DMS 273 (cell line): ENCODE measurements at regions not wholly inside any gene's neighbourhood (a gene's known extent, or its start where the extent isn't known, plus 50 kb on each side); places are given as distances from the start of the nearest gene placed in this dataset.

Experiments used
- DNase-seq: peaks from one replicate; lab custom pipeline; 2025; ENCODE audit not compliant: unreplicated experiment; lab: John Stamatoyannopoulos, UW

DNA sequence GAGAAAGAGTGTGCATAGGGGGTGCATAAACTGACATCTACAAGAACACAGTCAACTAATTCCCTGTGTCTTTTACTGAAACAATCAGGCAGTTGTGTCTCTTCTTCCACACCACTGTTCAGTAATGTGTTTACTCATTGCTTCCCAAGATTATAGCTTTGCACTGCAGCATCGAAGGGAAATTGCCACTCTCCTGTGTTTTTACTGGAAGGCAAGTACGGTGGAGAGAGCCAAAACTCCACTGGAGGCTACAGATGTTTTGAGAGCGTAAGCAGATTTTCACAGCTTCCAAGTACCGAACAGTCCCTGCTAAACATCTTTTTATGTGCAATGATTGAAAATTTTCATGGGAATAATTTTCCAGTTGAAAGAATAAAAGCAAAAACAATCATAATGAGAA is 510.5 kb upstream of the AKR1E2 start:
- no peak for DNase-seq

DNA sequence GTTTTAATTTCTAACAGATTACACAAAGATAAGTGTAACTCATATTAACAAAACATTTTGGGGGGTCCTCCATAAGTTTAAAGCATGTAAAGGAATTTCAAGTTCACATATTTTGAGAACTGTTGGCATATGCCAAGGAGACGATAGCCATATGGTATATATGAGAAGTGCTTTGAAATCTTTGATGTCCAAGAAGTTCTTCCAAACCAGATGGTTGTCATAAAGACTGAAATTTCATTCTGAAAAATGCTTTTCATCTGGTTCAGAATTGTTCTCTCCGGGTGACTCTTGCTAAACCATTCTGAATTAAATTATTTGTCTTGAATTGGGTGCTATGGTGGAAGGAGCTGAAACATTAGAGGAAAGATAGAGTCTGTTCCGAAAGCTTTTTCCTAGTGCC is 513.0 kb upstream of the AKR1E2 start:
- DNase-seq = no peak

DNA sequence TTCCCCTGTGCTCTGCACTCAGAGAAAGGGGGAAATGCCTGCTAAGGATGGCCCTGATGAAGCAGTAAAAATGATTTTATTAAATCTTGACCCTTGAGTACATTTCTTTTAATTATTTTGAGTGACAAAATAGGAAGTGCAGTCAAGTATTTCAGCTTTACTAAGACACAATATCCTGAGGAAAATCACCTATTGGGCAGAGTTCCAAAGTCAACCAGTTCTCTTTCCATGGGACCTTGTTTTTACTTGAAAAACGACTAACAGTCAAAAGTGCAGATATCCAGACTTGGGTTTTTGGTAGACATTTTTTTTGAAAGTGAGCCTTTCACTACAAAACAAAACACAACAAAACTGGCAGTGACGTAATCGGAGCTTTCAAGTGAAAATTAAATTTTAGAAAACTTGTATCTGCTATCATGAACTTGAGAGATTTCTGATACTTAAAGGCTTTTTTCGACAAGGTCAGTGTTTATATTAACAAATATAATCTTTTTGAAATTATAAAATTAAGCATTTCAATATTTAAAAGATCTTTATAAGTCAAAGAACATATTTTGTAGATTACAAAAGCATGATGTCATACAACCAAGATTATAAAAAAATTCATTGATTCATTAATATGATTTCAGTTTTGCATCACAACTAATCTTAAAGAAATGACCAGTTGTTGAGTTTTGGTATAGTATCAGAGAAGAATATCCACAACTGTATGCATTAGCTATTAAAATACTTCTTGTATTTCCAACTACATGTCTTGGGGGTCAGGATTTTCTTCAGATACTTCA is 513.8 kb upstream of the AKR1E2 start:
- DNase-seq = no peak

DNA sequence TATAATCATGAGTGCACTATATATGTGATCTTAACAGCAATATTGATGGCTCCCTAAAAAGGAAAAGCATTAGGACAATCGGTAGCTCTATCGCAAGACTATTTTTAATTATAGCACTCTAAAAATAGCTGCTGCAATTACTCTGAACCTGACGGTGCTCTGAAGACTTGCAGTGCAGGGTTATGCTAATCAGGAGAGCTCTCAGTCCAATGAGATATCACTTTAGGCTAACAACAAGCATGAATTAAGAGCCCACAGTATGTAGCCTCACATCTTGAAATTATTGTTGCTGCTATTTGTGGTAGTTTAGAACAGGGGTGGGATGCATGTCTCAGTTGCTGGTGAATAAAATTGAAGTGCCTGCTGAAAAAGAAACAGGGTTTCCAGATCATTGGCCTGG is 515.8 kb upstream of the AKR1E2 start:
- DNase-seq = no peak

DNA sequence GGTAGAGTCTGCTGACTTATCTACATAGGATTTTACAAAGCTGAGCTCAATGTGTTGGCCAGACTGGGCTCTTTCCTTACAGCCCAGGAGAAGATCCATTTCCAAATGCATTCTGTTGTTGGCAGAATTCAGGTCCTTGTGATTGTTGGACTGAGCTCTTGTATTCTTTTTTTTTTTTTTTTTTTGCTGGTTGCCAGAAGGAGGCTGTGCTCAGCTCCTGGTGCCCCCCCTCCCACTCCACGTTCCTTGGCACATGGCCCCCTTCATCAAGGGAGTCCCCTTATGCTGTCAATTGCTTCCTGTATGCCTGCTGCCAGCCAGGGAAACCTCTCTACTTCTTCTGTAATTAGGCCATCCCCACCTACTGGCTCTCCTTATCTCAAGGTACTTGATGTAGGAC is 518.1 kb upstream of the AKR1E2 start:
- no peak for DNase-seq

DNA sequence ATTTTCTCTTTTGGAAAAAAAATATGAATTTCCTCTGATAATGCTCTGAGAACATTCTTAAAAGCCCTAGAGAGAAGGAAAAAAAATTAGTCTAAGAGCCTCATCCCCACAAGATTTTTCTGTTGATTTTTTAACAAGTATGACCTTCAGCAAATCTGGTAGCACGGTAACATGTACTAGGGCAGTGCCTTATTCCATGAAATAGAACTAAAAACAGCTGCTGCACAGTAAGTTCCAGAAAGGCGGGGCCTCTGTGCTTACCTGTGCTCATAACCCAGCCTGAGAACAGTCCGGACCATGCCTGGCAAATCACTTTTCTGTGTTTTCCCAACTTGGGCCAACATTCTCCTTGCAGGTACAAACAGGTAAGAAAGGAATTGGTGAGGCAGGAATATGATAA is 519.1 kb upstream of the AKR1E2 start:
- no peak for DNase-seq

DNA sequence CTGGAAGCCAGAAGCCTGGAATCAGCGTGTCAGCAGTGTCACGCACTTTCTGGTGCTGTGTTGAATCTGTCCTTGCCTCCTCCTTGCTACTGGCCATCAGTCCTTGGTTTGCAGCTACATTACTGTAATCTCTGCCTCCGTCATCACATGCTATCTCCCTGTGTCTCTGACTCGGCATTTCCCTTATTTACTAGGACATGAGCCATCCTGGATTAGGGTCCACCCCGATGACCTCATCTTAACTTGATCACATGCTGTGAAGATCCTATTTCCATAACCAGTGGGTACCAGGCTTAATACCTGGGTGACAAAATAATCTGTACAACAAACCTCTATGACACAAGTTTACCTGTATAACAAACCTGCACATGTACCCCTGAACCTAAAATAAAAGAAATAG is 518.0 kb upstream of the KLF6 start:
- no peak for DNase-seq

DNA sequence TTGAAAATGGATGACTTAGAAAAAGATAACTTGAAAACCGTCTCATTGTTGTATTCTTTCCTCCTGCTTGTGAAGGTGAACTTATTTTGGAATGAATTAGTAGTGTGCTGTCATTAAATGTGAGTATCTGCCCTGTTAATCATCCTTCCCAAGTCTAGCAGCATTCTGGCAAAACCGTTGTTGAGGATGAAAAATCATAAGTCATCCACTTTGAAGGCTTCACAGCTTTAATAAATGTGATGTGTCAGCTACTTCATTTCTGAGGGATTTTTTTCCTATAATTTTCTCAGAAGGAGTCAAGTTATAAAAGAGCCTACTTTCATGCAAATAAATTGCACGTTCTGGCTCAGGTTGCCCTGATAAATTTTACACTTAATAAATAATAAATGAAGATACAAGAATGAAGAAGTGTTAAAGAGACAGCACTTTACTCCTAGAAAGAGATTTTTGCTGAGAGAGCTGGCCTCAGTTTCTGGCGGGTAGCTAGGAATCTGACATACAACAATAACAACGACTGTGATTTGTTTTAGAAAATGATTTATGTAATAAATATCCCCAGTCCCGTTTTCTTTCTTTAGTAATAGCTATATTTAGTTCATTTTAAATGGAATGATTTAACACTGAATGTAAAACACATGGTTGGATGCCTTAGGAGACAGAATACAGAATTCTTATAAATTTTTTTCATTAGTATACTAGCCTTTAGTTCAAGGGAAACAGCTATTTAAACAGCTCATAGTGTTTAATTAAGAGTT is 516.5 kb upstream of the KLF6 start:
- no peak for DNase-seq

DNA sequence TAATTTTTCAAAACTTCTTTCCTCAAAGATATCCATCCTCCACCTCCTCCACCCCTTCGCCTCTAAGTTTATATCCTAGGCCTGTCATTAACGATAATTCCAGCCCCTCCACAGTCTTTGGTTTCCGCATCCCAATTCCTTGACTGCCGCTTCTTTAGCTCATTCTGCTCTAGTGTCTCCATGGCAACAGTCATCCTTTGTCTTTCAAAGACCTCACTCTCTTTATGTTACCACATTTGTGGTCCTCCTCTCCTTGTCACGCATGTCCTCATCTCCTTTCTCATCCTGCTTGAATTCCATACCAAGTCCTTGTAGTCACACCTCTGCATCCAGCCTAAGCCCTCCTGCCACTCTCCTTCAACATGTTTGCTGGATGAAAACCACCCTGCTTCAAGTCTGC is 511.2 kb upstream of the KLF6 start:
- DNase-seq = no peak

DNA sequence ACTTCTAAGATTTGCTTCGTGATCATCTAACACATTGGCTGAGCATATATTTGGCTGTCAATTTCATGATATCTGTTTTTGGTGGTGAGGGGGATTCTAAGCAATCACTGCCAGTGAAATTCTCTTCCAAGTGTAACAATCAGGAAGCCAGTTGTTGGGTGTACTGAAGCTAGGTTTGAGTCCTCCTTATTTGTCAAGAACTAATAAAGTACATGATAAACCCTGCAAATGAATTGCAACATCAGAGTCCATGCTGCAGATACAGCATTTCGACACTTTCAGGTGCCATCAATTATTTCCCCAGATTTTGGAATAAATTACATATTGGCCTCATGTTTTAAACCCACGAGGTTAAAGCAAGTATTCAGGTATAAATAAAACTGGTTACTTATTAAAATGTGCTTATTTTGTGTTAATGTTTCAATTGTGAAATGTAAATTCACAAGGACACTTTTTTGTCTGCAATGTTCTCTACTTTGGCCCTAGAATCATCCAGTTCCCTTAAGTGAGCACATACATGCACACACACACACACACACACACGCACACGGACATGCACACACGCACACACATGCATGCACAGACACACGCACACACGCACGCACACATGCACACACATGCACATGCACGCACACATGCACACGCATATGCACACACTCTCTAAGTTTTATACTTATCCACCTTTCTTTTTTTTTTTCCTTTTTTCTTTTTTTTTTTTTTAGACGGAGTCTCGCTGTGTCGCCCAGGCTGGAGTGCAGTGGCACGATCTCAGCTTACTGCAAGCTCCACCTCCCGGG is 510.2 kb upstream of the KLF6 start:
- DNase-seq = no peak

DNA sequence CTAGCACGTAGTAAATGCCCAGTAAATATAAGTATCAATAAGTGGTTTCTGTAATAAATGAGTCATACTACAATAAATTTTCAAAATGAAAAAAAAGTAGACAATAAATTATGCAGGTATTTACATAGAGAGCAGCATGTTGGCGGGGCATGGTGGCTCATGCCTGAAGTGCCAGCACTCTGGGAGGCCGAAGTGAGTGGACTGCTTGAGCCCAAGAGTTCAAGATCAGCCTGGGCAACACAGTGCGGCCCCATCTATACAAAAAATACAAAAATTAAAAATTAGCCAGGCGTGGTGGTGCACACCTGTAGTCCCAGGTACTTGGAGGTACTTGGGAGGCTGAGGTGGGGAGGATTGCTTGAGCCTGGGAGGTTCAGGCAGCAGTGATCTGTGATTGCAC is 509.3 kb upstream of the KLF6 start:
- DNase-seq = no peak

DNA sequence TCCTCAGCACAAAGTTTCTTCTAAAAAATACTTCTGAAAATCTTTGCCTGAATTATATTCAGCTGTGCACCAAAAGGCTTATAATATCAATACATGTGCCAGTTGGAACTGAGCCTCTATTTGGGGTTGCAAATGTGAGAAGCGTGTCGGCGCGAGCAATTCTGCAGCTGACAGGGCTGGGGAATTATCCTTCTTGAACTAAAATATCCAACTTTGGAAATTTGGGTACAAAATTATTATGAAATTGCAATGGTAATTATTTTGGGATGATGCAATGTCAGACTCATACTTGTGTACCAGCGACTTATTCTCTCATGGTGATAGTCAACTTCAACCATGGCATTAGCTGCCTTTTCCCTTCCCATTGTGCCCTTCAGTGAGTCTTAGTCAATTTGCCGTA is 507.0 kb upstream of the KLF6 start:
- DNase-seq = no peak

DNA sequence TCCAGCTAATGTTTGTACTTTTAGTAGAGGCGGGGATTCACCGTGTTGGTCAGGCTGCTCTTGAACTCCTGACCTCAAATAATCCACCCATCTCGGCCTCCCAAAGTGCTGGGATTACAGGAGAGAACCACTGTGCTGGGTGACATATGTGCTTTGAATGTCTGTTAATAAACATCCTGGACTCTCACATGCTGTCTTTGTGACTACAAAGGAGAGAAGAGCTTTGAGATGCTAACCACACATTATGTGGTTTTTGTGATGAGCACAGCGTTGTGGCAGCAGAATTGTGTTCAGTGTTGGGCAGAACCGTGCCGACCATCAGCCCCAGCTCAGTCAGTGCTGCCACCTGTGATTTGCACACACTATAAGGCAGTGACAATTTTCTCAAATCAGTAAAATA is 500.1 kb upstream of the KLF6 start:
- no peak for DNase-seq

DNA sequence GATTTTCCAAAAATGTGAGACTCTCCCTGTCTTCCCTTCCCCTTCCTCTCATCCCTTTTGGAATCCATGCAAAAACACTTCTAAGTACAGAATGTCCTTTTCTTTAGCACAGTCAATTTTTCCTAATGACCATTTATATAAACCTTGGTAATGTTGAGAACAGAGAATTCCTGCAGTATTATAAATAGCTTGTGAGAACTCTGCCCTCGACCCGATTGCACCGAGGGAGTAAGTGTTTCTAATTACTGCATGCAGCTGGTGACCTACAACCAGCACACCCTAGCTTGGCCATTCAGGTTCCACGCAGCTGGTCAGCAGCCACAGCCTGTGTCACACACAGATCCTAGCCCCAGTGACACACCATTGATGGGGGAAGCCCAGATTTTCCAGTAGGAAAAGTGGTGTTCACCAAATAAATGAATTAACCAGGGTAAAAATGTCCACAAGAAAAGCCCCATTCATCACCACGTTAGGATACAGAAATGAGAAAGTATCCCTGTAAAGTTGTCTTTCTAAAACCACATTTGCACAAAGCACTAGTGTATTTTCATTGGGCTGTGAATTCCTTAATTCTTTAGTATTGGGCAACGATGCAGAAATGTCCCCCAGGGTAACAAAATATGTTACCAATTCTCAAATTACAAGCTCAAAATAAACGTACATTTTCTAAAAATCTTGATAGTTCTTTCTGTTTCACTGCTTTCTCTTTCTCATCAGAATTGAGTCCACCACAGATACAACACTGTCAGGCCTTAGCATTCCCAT is 499.0 kb upstream of the KLF6 start:
- no peak for DNase-seq

DNA sequence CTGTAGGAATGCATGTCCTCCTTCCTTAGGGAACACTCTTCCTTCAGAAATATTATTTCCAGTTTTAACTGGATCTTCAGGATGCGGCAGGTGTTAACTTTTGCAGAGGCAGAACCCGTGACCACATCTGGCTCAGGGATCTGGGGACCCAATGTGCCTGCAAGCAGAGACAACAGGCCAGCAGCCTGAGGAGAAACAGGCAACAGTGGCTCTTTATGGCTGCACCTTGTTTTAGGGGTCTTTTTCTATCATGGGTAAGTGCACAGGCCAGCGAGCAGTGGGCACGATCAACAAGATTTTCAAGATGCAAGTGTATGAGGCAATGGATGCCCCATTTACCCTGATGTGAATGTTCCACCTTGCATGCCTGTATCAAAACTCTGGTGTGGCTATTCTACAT is 497.5 kb upstream of the KLF6 start:
- no peak for DNase-seq

DNA sequence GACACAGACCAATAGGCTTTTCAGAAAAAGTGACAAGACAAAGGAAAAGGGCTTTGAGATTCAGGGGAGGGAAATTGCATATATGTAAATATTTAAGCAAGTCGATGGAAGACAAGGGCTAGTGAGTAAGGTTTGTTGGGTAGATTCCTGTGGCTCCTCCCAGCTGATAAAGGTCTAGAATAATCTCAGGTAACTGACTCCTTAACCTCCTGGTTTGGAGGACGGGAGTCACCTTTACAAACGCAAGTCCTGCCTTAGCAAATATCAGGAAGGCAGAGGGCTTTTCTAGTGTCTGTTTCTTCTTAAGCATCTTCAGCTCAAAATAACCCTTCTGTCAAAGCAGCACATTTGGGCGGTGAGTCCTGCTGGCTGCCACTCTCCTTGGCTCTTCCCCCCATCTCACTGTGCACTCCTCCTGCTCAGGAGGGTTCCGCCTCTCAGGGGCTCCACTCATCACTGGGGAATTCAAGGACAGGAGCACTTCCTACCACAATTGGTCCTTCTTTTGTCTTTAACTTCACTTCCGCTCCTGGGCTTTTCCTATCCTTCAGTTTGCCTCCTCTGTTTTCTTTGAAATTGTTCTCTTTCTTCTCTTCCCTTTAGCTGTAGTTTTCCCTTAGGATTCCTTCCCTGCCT is 496.3 kb upstream of the KLF6 start:
- no peak for DNase-seq

DNA sequence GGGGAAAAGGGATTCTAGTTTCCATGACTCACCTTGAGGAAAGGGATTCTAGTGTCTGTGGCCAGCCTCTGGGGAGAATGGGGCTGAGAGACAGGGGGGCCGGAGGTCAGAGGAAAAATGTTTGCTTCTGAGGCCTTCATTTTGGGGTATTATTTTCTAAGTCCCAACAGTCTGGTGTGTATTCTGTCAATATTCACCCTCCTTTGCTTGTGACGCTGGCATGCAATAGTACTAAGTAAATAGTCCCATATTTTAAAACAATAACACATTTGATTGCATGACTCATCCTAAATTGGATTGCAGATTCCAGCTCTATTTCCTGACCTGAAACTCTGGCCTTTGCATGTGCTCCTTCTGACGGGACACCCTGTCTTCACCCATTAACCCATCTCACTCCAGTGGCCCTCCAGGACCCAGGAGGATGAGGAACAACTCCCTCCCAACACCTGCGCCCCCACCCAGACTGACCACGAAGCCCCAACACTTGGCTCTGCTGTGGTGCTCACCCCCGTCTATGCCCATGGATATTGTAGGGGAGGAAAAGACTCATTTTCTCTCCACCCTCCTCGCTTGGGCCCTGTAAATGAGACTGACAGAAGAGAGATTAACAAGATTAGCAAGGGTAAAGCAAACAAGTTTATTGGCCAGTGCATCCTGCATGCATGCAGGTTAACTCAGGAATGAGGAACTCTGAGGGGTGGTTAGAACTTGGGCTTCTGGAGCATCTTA is 495.6 kb upstream of the KLF6 start:
- DNase-seq = no peak

DNA sequence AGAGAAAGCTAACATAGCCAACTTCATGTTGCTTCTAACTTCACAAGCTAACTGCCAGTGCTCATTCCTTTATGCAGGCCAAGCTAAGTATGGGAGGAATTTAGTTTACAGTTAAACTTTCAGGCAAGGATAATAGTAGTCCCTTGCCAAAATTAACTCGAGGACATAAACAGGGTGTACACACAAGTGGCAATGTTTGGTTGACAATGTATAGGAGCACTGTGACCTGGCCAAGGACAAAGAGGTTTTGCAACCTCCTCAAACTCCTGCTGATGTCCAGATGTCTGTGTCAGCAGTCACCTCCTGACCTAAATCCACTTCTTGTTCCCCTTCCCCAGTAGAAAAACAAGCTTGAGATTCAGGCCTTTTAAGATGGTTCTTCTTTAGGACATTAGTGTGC is 494.6 kb upstream of the KLF6 start:
- DNase-seq = no peak

DNA sequence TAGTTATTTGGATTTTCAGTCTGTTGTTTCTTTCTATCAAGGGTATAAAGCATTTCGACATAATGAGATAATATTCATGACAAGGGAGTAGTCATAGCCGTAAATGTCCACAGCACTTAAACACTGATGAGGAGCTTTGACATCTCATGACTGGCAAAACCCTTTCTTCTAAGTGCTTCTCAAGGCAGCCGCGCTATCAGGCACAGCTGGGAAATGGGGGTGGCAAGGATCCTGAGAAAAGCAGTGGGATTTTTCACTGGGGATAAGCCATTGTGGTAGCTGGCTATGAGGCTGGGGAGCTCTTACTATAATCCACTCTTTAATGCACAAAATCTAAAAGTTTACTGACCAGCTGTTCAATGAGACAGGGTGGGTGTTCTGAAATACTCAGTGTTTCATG is 493.2 kb upstream of the KLF6 start:
- DNase-seq = no peak

DNA sequence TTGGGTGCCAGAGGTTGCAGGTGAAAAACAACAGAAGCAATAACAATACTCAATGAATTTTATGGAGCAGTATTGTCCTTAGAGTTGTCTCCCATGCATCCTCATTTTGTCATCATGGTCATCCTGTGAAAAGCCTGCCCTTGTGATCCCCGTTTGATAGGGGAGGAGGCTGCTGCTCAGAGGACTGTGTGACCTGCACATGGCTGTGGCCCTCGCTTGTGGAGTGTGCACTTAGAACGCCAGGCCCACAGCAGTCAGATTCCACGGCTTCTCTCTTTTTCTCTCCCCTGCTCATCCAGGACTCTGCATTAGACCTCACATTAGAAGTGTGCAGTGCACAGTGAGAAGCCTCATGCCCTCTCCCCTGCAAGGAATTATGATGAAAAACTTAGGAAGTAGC is 491.1 kb upstream of the KLF6 start:
- no peak for DNase-seq
